ENCODE measurements at regions not wholly inside any gene's neighbourhood (a gene's known extent, or its start where the extent isn't known, plus 50 kb on each side); places are given as distances from the start of the nearest gene placed in this dataset.

DNA sequence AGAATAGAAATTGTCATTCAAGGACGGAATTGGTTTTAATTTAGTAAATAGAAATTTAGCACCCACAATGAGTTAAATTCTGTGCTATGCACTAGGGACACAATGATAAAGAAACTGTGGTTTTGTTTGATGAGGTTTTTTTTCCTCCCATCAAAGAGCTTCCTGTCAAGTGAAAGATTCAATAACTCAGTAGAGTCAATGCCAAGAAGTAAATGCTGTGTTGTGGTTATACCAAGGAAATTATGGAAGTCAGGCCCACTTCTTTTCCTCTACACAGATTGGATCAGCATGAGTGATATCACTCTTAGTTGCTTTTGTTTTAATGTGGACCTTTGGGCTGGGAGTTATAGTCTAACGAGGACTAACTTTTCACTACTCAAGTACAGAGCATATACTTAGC is 1269.6 kb upstream of the ADGRL2 start:
- TF ChIP-seq, protein P1, sequence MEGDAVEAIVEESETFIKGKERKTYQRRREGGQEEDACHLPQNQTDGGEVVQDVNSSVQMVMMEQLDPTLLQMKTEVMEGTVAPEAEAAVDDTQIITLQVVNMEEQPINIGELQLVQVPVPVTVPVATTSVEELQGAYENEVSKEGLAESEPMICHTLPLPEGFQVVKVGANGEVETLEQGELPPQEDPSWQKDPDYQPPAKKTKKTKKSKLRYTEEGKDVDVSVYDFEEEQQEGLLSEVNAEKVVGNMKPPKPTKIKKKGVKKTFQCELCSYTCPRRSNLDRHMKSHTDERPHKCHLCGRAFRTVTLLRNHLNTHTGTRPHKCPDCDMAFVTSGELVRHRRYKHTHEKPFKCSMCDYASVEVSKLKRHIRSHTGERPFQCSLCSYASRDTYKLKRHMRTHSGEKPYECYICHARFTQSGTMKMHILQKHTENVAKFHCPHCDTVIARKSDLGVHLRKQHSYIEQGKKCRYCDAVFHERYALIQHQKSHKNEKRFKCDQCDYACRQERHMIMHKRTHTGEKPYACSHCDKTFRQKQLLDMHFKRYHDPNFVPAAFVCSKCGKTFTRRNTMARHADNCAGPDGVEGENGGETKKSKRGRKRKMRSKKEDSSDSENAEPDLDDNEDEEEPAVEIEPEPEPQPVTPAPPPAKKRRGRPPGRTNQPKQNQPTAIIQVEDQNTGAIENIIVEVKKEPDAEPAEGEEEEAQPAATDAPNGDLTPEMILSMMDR (IDR thresholded peaks at IDR 0.05 in 4 of 5, conservative IDR thresholded peaks at IDR 0.05 in 1 of 5): no peak
- TF ChIP-seq POLR2A (IDR thresholded peaks at IDR 0.05): no peak
